ENCODE measurements at regions not wholly inside any gene's neighbourhood (a gene's known extent, or its start where the extent isn't known, plus 50 kb on each side); places are given as distances from the start of the nearest gene placed in this dataset.

DNA sequence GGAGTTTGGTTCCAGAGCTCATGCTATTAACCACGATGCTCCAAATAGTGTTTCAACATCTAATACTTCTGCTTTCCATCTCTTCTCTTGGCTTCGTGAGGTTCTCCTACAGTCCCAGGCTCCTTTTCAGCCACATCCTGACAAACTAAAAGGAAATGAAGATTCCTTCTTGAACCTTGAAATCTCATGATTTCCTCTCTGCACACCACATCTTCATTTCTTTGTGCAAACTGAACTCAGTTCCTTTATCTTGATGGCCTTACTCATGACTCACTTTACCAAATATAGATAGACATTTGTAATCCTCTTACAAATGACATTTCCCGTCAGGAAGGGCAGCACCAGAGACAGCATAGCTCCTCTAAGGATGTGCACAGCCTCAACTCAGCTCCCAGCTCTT is 50.0 kb upstream of the ITGA4 start:
- Histone ChIP-seq H3K4me1 (ENCODE audit: control insufficient read depth, insufficient read depth, low read length, poor library complexity, severe bottlenecking) (no peaks in the 10 kb centered on the region), H3K4me3 (ENCODE audit: low read depth, low read length) (no peak overlapping the region), H3K27me3 (ENCODE audit: control insufficient read depth, insufficient read depth, low read length) (no peaks in the 10 kb centered on the region), H3K9me3 (ENCODE audit: control insufficient read depth in 2 of 2, low read length in 2 of 2) (peaks cover 0 to 1% of the 10 kb centered on the region in 2 experiments), H3K36me3 (ENCODE audit: control insufficient read depth, insufficient read depth, low read length) (no peaks in the 10 kb centered on the region), H3K27ac (ENCODE audit: insufficient read depth, low read length, poor library complexity, severe bottlenecking) (no peak overlapping the region)
- no peak overlapping the region for H3K27ac Mint-ChIP-seq
- no peak overlapping the region for H3K4me3 Mint-ChIP-seq
- H3K4me1 Mint-ChIP-seq: peaks cover 0 to 7% (median 4%) of the 10 kb centered on the region in 4 donors
- DNase-seq (no peak), ATAC-seq (ENCODE audit: low read depth in 2 of 2) (no peak)
- H3K27me3 Mint-ChIP-seq: no peaks in the 10 kb centered on the region
- H3K9me3 Mint-ChIP-seq: peaks cover 0 to under 1% (median 0%) of the 10 kb centered on the region in 7 donors
- peaks cover 10% of the 10 kb centered on the region for H3K36me3 Mint-ChIP-seq
